GM18499 (cell line): ENCODE measurements at regions not wholly inside any gene's neighbourhood (a gene's known extent, or its start where the extent isn't known, plus 50 kb on each side); places are given as distances from the start of the nearest gene placed in this dataset.
"Not testable (repeated sequence)": the region's sequence is repeated elsewhere in the genome, so short reads cannot be mapped to it uniquely, and the experiment has no call there.

Experiments used
- ATAC-seq: cut with Tn5 transposase; IDR thresholded peaks from one replicate; pipeline ENCODE4 v1.9.1; 2021; ENCODE audit warnings: moderate number of reproducible peaks; ENCODE audit not compliant: insufficient read depth, unreplicated experiment

GRCh38 chr10:63832686-63833085 is 311.5 kb downstream of the REEP3 start:
- ATAC-seq, result no peak

DNA sequence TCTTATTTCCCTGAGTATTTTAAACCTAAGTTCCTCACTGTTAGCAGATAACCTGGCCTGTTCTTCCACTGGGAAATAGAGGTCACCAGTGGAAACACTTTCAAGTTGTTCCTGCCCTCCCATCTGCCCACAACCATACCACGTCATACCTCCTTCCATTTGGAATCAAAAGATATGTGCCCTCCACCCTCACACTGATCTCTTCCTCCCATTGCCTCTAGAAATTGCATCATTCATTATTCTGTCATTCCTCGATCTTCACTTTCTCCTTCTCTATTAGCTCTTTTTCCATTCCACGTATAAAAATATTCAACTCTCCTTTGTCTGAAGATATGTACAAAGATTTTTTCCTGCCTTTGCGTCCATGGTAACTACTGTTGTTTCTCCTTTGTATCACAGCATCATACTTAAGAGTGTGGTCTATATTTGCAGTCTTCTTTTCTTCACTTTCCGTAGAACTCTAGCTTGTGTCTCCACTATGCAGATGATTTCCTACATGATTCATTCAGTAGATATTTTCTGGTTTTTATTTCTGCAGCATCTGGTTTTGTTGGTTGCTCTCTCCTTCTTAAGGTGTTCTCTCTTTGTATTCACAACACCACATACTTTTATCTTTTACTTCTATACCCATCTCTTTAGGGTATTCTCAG is 312.3 kb downstream of the REEP3 start:
- no peak for ATAC-seq

- ATAC-seq, result no peak
Measured at GRCh38 chr10:63836666-63837442, 315.7 kb downstream of the REEP3 start.

GRCh38 chr10:63841761-63842160 is 320.6 kb downstream of the REEP3 start:
- no peak for ATAC-seq

DNA sequence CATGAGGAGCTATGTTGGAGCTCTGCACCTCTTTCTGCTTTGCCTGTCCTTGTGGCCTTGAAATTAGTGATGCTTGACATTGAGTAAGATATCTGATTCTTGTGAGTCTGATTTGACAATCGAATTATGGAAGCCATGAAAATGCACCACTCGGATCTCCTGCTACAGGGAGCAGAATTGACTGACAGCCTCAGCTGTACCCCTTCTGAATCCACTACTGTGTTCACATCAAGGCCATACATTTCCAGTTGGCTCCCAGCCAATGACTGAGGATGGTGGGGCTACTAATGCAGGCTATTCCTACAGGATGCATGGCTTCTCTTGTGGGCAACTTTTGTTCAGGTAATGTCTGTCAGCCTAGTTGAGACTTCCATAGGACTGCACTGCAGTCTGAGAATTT is 321.9 kb downstream of the REEP3 start:
- no peak for ATAC-seq

- not testable (repeated sequence) for ATAC-seq
Measured at GRCh38 chr10:63848871-63849270, 327.7 kb downstream of the REEP3 start.

DNA sequence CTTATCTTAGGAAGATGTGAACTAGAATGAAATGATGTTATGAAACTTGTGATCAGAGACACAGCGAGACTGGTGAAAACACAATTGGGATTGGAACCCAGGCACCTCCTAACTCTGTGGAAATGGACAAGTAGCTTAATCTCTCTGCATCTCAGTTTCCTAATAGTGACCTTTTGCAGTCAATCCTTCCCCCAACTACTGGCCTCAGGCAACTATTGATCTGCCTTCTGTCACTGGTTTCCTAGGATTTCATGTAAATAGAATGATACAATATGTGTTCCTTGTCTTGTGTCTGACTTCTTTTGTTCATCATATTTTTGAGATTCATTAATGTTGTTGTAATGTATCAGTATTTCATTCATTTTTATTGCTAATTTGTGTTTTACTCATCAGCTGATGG is 341.7 kb downstream of the REEP3 start:
- no peak for ATAC-seq

- ATAC-seq, result no peak
Measured at GRCh38 chr10:63865210-63865609, 344.0 kb downstream of the REEP3 start.

GRCh38 chr10:63866075-63866746 is 345.0 kb downstream of the REEP3 start:
- ATAC-seq, result peak; percentile 66

DNA sequence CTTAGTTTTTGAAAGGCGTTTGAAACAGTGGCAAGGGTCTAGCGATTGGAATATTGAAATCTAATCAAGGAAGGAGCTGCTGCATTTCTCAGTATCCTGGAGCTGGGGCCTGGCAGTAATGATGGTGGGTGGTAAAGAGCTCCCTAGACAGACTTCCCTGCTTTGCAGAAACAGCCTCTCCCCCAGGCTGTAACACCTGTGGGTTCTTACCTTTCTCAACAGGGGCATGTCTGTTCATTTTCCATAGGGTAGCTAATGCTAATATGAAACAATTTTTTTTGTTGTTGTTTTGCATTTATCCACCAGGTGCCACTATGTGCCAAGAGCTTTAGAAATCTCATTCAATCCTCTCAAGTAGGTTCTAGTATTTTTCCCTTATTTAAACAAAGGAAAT is 345.5 kb downstream of the REEP3 start:
- no peak for ATAC-seq

DNA sequence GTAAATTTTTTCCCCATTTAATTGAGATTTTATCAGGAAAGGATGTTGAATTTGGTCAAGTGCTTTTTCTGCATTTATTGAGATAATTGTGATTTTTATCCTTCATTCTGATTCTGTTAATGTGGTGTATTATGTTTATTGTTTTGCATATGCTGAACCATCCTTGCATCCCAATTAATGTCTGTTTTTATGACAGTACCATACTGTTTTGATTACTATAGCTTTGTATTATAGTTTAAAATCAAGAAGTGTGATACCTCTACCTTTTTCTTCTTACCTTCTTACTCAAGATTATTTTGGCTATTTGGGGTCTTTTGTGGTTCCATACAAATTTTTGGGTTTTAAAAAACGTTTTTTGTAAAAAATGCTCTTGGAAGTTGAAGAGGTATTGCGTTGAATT is 357.2 kb downstream of the REEP3 start:
- ATAC-seq, result no peak

- no peak for ATAC-seq
Measured at GRCh38 chr10:63883861-63884260, 362.7 kb downstream of the REEP3 start.

- ATAC-seq, result no peak
Measured at GRCh38 chr10:63884426-63884825, 363.2 kb downstream of the REEP3 start.

DNA sequence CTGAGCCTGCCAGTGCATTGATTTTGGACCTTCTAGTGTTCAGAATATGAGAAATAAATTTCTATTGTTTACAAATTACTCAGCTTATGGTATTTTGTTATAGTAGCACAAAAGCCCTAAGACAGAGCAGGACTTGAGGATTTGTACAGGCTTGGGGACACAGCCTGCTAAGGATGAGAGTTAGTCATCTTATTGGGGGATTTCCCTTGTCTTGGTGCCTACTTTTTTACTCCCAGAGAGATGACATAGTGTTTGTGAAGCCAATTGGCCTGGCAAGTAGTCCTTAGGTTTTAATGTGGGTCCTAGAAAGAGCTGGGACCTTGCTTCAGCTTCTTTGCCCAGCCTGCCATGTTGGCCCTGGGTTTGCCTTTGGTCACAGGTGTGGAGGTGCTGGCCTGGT is 364.0 kb downstream of the REEP3 start:
- no peak for ATAC-seq

- no peak for ATAC-seq
Measured at GRCh38 chr10:63886281-63887022, 365.3 kb downstream of the REEP3 start.

- no peak for ATAC-seq
Measured at GRCh38 chr10:63887023-63887589, 365.9 kb downstream of the REEP3 start.

GRCh38 chr10:63887600-63888370 is 366.6 kb downstream of the REEP3 start:
- no peak for ATAC-seq

- ATAC-seq, result no peak
Measured at GRCh38 chr10:63889803-63890202, 368.6 kb downstream of the REEP3 start.

DNA sequence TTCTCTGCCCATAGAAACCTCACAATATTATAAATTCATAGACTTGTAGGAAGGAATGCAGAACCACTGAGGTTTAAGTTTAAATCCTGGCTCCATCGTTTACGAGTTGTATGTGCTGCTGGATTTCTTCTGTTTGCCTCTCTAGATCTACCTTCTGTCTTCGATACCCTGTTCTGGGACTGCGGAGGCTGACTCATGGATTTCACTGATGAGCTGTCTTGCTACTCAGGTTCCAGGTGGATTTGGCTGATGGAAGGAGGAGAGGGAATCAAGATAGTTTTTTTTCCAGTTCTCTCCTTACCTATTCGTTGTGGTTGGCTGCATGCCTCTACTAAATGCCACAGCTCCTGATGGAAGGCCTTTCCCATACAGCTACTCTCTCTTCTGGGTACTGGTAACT is 375.8 kb downstream of the REEP3 start:
- ATAC-seq, result no peak
